ENCODE measurements at regions not wholly inside any gene's neighbourhood (a gene's known extent, or its start where the extent isn't known, plus 50 kb on each side); places are given as distances from the start of the nearest gene placed in this dataset.

DNA sequence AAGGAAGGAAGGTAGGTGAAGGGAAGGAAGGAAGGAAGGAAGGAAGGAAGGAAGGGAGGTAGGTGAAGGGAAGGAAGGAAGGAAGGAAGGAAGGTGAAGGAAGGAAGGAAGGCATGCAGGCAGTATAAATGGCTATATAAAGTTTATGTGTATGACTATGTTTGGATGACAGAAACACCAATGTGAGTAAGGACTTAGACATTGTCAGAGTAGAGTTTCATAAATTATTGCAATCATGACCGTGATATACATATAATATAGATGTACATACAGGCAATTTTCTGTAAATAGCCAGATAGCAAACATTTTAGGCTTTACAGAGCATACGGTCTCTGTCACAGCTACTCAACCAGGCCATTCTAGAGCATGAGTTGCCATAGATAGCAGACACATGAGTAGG is 133.8 kb upstream of the AKR1E2 start:
- TF ChIP-seq, protein P1, sequence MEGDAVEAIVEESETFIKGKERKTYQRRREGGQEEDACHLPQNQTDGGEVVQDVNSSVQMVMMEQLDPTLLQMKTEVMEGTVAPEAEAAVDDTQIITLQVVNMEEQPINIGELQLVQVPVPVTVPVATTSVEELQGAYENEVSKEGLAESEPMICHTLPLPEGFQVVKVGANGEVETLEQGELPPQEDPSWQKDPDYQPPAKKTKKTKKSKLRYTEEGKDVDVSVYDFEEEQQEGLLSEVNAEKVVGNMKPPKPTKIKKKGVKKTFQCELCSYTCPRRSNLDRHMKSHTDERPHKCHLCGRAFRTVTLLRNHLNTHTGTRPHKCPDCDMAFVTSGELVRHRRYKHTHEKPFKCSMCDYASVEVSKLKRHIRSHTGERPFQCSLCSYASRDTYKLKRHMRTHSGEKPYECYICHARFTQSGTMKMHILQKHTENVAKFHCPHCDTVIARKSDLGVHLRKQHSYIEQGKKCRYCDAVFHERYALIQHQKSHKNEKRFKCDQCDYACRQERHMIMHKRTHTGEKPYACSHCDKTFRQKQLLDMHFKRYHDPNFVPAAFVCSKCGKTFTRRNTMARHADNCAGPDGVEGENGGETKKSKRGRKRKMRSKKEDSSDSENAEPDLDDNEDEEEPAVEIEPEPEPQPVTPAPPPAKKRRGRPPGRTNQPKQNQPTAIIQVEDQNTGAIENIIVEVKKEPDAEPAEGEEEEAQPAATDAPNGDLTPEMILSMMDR (IDR thresholded peaks at IDR 0.05; ENCODE audit: low read depth, low read length) = no peak
- TF ChIP-seq POLR2A (IDR thresholded peaks at IDR 0.05; ENCODE audit: extremely low read depth, insufficient read length) (no peak), MYC (IDR thresholded peaks at IDR 0.05; ENCODE audit: low read depth, low read length) (no peak)
- TF ChIP-seq, protein P2, sequence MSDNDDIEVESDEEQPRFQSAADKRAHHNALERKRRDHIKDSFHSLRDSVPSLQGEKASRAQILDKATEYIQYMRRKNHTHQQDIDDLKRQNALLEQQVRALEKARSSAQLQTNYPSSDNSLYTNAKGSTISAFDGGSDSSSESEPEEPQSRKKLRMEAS (IDR thresholded peaks at IDR 0.05; ENCODE audit: low read depth, low read length) = no peak

Measured in NB4 (cell line).